Ishikawa (cell line): ENCODE measurements at regions not wholly inside any gene's neighbourhood (a gene's known extent, or its start where the extent isn't known, plus 50 kb on each side); places are given as distances from the start of the nearest gene placed in this dataset.

Experiments used
- FOXM1 ChIP-seq: IDR thresholded peaks from 2 replicates; pipeline ENCODE4 v1.6.1; 2012; ENCODE audit warnings: low read depth, borderline replicate concordance
- TAF1 ChIP-seq: IDR thresholded peaks from 2 replicates; pipeline ENCODE4 v1.6.1; 2012; ENCODE audit warnings: low read depth, mild to moderate bottlenecking
- TCF12 ChIP-seq: IDR thresholded peaks from 2 replicates; pipeline ENCODE4 v1.6.1; 2012; ENCODE audit warnings: low read depth

DNA sequence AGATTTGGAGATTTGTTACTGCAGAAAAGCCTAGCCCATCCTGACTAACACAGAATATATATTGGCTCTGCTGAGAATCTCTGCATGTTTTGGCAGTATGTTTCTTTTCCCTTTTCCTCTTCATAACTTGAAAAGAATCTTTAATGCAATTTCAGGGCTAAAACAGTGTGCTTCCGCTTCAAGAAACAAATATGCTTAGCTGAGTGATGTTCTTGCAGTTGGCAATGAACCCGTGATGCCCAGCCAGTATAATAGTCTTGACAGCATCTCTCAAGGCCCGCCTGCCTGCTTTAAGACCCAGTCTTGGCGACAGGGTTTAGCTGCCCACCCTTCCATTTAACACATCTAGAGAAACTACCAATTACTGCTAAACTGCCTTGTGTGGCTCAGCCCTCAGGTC, 184.5 kb downstream of the INO80D start:
- no peak for TF ChIP-seq TAF1
- no peak for TF ChIP-seq TCF12
- TF ChIP-seq FOXM1: no peak
